ENCODE measurements at regions not wholly inside any gene's neighbourhood (a gene's known extent, or its start where the extent isn't known, plus 50 kb on each side); places are given as distances from the start of the nearest gene placed in this dataset.

- no peak for TF ChIP-seq CTCF (IDR thresholded peaks at IDR 0.05)
- TF ChIP-seq POLR2A (IDR thresholded peaks at IDR 0.05): no peak
- TF ChIP-seq EP300 (IDR thresholded peaks at IDR 0.05): no peak
Measured at GRCh38 chr22:23403152-23403719, 176.9 kb downstream of the IGLL1 start.

Data from sigmoid colon (tissue), 4 donors.